Stimulated activated CD4-positive, alpha-beta T cell treated with anti-CD3 and anti-CD28 coated beads, Interleukin-4, amount 100 ng/mL, for 1 hour (primary cell): ENCODE measurements at regions not wholly inside any gene's neighbourhood (a gene's known extent, or its start where the extent isn't known, plus 50 kb on each side); places are given as distances from the start of the nearest gene placed in this dataset.

Experiments used
- DNase-seq: peaks from one replicate; pipeline ENCODE4 v3.0.0-alpha.2; 2020

DNA sequence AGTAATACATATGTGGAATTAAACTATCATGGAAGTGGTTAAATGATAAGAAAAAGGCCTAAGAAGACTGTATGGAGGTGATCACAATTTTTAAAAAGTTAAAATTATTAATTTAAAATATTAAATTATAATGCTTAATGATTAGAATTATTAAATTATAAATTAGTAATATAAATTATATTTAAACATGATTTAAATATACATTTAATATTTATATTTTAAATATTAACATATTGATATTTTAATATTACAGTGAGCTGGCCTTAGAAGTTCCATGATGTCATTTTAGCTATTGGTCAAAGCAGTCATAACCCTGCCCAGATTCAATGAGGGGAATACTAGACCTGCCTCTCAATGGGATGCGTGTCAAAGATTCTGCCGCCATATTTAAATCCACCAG is 281.2 kb downstream of the PRDM2 start:
- DNase-seq, result no peak

DNA sequence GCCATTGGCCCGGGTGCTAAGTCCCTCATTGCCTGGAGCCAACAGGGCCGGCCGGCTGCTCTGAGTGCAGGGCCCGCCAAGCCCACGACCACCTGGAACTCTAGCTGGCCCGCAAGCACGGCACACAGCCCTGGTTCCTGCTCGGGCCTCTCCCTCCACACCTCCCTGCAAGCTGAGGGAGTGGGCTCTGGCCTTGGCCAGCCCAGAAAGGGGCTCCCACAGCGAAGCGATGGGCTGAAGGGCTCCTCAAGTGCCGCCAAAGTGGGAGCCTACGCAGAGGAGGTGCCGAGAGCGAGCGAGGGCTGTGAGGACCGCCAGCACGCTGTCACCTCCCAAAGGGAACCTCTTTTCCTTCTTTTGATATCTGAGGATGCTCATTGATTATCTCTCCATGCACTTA is 283.4 kb downstream of the PRDM2 start:
- no peak for DNase-seq

DNA sequence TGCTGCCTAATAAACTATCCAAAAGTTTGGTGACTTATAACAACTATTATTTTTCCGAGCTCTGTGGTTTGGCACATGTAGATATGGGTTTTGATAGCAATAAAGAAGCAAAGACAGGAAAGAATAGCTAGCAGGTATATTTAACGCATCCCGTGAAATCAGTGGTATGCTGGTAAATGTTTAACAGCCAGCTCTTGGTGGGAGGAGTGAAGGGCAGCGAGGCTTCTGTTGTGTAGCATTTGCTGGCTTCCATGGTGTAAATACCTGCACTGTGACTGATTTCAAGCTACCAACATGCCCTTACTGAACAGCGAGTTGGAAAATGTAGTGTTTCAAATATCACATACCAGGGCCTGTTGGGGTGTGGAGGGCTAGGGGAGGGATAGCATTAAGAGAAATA is 291.0 kb downstream of the PRDM2 start:
- no peak for DNase-seq

DNA sequence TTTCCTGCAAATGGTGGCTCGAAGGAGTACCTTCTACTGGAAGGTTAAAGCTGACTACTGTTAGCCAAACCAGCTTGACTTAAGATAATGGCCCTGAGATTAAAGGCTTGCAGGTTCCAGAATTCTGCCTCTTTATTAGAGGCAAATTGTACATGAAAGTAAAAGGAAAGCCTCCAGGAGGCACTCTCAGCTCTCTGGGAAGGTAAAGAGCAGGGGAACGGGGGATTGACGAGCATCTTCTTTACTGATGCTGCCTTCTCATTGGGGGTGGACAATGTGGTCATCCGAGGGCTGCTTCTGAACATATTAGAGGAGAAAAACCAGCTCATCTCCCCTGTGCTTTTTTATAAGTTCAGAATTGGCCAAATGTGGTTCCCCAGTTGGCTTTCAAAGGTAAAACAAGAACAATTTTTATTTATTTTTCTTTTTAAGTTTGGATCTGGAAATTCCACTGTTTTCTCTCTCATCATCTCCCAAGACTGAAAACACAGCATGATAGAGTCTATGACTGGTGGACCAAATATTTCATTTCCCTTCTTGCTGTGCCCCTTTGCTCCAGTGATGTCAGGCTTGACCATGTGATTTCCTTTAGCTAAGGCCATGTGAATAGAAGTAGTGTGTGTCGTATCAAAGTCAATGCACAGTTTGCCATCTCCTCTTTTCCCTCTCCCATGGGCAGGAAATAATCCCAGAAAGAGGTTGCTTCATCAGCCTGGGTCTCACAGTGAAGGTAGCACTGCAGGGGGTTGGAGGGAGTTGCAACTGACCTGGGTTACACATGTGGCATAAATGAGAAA is 292.7 kb downstream of the PRDM2 start:
- no peak for DNase-seq

DNA sequence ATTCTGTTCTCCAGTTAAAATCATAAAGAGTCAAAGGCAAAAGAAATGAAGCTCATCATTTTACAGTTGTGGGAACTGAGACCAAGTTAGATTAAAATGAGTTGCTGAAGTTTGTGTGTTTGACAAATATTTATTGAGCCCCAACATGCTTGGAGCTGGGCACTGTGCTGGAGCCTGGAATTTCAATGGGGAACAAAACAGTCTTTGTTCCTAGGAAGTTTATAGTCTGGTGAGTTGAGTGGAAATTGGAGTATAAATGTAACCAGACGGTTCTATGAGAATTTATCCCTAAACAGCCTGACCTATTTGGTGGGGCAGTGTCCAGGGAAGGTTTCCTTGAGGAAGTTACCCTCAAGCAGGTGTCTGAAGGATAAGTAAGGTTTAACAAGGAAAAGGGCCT is 294.4 kb downstream of the PRDM2 start:
- DNase-seq, result no peak

DNA sequence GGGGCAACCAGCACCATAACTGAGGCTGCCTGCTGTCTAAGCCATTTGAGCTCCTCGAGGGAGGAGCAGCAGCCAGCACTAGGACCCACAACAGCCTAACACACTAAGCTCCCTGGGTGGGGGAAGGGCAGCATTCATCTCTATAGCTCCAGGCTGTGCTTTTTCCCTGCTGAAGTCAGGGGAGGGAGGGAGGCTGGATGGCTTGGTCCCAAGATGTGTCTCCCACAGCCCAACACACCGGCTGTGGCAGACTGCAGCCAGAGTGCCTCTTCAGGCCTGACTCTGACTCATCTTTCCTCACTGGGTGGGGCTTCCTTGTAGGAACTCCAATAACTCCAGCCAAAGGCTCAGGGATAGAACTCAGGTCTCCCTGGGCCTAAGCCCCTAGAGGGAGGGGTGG is 296.3 kb downstream of the PRDM2 start:
- no peak for DNase-seq

DNA sequence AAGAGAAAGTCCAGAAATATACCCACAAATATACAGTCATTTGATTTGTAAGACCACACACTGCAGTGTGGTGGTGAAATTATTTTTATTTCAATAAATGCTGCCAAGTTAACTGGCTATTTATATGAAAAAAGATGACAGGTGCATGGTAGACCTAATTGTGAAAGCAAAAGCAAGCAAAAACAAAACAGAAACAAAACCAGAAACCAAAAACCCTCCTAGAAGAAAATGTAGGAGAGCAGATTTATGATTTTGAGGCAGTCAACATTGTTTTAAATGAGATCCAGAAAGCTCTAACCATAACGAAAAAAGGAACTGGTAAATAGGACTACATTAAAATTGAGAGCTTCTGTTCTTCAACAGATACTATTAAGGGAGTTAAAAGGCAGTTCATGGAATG is 303.6 kb downstream of the PRDM2 start:
- no peak for DNase-seq

DNA sequence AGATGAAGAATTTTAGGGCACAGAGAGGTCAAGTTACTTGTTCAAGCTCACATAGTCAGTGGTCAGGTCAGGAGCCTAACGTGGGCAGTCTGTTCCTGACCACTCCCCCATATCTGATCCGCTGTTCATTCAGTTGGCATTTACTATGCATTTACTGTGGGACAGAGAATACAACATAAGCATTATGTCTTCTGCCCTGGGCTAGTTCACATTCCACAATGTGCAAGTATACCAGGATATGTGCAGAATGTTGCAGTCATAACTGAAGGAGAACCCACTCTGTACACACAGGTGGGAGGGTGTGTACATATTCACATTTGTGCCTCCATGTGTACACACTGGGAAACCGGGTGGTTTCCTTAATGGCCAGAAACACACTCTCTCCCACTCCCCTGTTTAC is 309.6 kb downstream of the PRDM2 start:
- no peak for DNase-seq

DNA sequence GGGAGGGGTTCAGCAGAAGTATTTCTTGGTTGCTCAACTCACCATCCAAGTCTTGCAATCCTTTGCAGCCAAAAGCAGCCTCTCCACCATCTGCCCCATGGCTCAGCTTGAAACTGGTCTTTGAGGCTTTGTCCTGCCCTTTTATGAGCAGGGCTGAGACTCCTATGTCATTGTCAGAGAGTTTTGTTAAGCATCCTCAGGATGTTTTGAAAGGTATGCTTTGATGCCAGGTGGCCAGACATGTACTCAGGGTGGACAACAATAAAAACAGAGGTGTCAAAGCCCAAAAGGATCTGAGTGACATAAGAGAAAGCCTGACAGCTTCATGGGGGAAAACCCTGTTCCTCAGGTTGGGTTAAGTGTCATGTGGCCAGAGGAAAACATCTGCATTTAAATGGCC is 310.5 kb downstream of the PRDM2 start:
- no peak for DNase-seq

DNA sequence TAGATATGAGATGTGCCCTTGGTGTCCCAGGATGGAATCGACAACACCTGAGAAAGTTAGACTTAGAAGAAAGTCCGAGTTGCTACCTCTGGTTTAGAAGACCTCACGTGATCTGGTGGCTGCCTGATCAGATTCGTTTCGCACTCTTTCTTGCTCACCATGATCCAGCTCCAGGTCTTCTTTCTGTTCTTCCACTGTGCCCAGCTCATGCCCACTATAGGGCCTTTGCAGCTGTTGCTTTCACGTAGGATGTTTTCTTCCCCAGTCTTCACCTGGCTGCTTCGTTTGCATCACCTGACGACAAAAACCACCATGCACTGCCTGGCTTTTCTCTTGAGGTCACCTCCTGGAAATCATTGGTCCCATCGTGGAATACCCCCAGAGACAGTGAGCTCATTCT is 311.1 kb downstream of the PRDM2 start:
- no peak for DNase-seq

DNA sequence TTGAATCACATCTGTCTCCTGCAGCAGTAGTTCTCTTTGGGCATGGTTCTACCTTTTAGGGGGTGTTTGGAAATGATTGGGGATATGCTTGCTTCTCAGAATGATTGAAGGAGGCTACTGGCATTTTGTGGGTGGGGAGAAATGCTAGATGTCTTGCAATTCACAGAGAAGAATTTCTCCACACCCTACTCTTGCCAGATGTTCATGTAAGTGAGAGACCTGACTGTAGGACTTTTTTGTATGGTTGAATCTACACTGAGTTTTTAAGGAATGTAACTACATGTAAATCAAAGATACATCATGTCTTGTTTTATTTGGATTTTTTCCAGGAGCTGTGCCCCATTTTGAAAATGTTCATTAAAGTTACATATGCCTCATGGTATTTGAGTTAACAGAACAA is 311.9 kb downstream of the PRDM2 start:
- DNase-seq, result no peak

DNA sequence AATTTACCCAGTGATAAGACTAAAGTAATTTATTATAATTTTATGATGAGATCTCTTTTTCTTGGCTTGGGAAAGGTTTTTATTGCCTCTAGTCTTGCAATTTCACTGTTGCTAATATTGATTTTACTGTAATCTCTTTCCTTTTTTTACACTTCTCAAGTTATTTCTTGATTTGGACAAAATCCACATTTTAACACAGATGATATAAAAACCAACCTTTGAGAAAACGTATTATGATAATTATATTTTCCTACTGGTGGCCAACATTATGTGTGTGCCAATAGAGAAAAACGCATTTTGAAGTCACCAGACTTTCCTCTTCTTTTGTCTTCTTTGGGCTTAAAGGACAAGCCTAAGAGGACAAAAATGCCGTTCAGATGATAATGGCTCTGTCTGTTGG is 314.9 kb downstream of the PRDM2 start:
- DNase-seq, result no peak

DNA sequence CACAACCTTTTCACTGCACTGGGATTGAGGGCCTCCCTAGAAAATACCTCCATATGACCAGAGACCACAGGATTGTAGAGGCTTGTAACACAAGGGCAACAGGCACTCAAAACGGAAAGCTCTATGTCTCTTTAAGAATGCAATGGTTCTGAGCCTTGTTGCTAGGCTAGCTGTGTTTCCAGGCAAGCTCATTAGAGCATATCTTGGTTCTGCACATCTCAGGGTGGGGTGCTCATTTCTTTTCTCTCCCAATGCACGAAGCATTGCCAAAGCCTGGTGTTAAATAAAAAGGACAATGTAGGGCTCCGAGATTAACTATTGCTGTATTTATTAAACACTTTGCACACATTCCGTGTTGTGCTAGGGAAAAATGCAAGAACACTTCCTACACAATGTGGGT is 315.9 kb downstream of the PRDM2 start:
- DNase-seq, result no peak

DNA sequence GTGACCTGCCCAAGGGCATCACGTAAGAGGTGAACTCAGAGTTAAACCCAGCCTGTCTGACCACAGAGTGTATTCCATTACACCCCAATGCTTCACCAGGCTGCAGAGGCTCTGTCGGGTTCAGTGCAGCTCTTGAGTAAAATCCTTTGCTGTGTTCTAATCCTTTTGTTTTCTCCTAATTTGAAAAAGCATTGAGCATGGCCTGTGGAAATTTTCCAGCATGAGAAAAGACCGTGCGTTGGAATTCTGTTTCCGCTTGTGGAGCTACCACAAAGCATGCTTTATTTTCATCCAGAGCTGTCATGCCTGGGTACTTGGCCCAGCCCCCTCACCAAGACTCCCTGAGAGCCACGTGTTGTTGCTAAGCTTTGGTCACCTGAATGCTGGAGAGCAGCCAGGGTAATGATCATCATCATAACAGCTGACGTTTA is 317.6 kb downstream of the PRDM2 start:
- no peak for DNase-seq

DNA sequence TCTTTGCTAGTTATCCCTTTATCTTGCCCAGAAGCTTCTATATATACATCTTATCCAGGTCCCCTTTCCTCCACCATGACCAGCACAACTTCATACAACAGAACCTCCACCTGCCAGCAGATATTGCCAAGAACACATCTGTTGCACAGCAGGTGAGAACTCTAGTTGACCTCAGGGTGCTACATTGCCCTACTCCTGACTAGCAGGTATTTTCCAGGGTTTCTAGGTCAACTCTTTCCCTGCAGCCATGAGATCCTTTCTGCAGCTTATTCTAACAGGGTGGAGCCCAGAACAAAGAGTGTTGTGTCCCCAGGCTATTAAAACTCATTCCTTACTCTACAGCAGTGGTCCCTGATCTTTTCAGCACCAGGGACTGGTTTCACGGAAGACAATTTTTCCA is 319.5 kb downstream of the PRDM2 start:
- no peak for DNase-seq

DNA sequence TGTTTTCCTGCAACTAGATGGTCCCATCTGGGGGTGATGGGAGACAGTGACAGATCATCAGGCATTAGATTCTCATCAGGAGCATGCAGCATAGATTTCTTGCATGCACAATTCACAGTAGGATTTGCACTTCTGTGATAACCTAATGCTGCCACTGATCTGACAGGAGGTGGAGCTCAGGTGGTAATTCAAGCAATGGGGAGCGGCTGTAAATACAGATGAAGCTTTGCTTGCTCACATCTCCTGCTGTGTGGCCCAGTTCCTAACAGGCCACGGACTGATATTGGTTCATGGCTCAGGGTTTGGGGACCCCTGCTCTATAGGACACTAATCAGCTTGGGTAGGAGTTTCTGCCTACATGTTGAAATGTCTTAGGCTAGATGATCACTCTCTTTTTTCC is 320.0 kb downstream of the PRDM2 start:
- DNase-seq, result no peak

DNA sequence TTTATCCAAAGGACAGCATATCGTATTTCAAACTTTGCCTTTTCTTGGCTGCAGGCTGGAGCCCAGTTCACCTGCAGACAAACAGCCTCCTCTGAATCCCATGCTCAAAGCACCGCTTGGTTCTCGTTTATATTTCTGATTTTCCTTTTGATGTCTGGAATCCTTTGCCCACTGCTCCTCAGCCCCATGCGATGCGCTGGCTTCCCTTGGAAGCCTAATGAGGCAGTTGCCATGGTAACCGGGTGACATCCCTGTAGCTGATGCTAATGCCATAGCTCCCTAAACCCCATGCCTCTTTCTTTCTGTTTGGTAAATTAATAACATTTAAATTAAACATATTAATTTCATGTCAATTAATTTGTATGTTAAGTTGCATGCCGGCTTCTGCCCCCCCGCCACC is 327.1 kb downstream of the PRDM2 start:
- no peak for DNase-seq

DNA sequence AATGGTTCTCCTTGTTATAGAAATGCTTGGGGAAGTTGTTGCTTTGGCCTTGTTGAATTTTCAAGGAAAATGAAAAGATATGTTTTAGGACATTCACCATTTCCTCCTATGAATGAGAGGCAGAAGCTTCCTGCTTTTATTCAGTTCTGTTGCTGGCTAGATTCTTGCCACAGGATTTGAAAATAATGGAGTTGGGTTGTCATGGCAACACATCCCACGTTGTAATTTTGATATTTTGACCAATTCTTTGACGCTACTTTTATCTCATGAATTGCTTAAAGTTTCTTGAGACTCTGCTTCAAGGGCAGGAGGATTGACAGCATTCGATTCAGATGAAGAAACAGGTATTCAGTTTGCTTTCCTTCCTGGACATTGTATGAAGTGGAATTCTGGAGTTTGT is 331.5 kb downstream of the PRDM2 start:
- DNase-seq, result no peak

DNA sequence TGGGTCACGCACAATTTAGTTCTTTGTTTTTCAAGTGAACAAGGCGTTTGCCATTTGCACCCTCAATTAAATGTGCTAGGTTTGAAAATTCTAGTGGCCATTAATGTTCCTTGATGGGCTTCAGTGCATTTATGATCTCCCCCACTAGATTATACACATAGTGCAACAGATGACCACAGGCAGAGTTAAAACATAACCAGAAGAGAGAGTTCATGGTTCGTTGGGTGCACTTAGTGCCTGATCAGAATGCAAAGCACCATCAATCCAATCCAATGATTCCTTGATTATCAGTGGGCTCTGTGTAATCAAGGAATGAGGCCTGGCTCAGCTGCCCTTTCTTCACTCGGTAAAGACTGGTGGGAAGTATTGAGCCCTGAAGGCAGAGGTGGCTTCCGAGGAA is 334.5 kb downstream of the PRDM2 start:
- DNase-seq, result no peak

DNA sequence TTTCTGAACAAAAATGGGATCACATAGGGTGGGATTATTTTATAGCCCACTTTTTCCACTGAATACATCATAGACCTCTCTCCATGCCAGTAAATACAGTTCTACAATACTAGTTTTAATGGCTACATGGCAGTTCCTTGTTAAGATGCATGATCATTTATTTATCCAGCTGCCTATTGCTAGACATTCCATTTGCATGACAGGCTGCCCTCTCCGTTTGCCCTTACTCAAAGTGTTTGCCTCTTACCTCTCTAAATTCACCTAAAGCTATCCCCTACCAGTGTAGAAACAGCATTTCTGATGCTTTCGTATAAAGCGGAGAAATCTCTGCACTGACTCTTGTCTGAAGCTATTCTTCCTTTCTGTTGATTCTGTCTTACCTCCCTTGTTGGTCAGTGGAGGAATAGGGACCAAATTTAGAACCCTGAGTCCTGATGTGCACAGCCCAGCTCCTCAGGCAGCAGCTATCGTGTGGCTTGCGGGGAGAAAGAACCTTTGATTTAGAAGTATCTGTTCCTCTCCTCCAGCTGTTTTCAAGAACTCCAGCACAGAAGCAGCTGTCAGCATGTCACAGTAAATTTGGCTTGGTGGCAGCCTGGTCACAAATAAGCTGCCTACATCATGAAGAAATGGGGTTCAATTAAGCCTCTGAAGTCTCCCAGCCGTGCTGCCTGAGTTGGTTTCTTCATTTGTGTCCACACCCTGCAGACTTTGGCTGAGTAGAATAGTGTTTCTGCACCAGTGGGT is 337.3 kb downstream of the PRDM2 start:
- no peak for DNase-seq

DNA sequence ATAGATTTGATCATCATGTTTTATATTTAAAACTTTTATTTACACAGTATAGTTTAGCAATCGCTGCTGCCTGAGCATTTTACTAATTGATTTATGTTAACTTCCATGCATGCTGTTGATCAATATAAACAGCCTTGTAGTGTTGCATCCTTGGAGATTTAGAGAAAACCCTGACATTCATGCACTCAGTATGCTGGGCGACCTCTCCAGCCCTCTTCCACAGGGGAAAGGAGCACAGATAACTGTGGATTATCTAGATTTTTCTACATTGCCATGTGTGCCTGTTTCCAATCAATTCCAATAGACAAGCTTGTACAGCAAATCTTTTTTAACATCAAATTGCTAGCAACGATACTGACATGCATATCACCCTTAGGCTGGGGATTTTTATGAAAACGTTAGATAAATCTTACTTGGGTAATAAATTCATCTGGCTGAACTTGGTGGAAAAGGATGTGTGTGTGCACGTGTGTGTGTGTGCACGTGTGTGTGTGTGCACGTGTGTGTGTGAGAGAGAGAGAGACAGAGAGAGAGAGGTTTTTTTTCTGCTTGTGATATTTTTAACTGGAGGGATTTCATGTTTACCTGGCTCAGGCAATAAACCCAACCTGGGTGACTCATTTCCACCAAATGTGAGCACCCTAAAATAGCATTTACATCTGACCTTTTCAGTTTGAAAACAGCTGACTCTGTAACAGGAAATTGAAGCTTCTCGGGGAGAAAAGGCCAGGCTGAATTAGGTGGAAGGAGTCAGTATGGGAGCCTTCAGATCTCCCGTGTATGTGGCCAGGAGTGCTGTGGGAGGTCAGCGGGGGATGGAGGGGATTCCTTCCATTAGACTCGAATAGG is 339.8 kb downstream of the PRDM2 start:
- no peak for DNase-seq

DNA sequence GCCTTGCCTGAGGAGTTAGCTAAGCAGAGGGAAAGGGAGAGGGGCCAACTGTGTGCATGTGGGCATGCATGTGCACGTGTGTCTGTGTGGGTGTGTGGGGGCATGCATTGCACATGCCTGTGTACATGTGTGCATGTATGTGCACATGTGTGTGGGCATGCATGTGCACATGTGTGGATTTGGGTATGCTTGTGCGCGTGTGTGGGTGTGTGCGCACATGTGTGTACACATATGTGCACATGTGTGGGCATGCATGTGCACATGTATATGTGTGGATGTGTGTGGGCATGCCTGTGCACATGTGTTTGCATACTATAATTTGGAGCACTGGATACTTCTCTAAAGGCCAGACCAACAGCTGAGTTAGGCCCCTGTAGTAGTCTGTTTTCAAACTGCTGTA is 350.0 kb downstream of the PRDM2 start:
- DNase-seq, result no peak

DNA sequence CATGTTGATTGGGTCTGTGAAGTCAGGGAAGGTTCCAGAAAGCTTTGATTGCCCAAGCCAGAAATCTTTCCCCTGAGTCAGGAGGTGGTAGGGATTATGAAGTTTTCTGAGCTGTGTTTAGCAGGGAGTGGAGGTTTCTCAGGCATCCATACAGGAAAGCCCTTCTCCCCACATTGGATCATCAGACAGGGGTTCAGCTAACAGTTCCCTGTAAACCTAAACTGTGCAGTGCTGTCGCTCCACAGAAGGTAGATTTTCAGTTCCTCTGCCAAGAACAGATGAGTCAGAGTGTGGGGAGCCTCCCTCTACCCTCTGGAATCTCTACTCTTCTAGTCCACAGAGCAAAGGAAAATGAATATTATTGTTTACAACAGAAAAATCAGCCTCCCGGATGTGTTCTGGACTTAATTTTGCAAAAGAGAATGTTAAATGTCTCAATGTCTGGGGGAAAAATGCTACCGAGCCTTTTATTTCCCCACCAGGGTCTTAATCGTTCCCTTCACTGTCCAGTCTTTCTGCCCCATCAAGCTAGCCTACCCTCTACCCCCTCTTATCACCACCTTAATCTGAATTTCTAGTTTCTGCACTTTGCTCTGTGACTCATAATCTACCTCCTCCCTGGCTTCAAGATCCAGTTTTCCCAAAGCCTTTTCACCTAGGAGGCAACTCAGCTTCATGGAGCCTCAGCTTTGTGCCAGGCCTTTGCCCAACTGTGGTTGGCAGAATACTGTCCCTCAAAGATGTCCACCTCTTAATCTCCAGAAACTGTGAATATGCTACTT is 355.6 kb downstream of the PRDM2 start:
- no peak for DNase-seq
